GM23338 (cell line): ENCODE measurements at regions not wholly inside any gene's neighbourhood (a gene's known extent, or its start where the extent isn't known, plus 50 kb on each side); places are given as distances from the start of the nearest gene placed in this dataset.
A peak's percentile ranks its signal among the peaks of the same experiment; 100 is the strongest.

Source experiments
- ATAC-seq: fragments of 200-7000 bp; cut with Tn5 transposase; 3 replicates; pipeline ENCODE4 v1.9.1; 2020
- DNase-seq: peaks from one replicate; pipeline ENCODE4 v3.0.0-alpha.2; 2015; ENCODE audit warnings: low spot score
- H2AFZ ChIP-seq: fragments of 200-600 bp; sonication (generic); 2 replicates; pipeline ENCODE4 v1.8.0; 2016; ENCODE audit warnings: antibody characterized with exemption, mild to moderate bottlenecking, moderate library complexity
- H3F3A ChIP-seq: fragments of 200-600 bp; sonication (generic); replicated peaks from 2 replicates; pipeline ENCODE4 v1.8.0; 2017; ENCODE audit warnings: antibody characterized with exemption, mixed run types, low read depth
- H3K27ac ChIP-seq: fragments of 200-600 bp; sonication (generic); 2 replicates; pipeline ENCODE4 v1.6.1; 2016; ENCODE audit warnings: low read depth
- H3K27me3 ChIP-seq: fragments of 200-600 bp; sonication (generic); 2 replicates; pipeline ENCODE4 v1.8.0; 2016; ENCODE audit warnings: mild to moderate bottlenecking, mixed run types, moderate library complexity; ENCODE audit not compliant: insufficient read depth
- H3K36me3 ChIP-seq: fragments of 200-600 bp; sonication (generic); 2 replicates; pipeline ENCODE4 v1.8.0; 2016; ENCODE audit warnings: mild to moderate bottlenecking; ENCODE audit not compliant: insufficient read depth
- H3K4me1 ChIP-seq: fragments of 200-600 bp; sonication (generic); 2 replicates; pipeline ENCODE4 v1.8.0; 2016; ENCODE audit warnings: mild to moderate bottlenecking, moderate library complexity; ENCODE audit not compliant: insufficient read depth
- H3K4me2 ChIP-seq: fragments of 200-600 bp; sonication (generic); 2 replicates; pipeline ENCODE4 v1.7.1; 2017; ENCODE audit warnings: mixed run types
- H3K4me3 ChIP-seq: fragments of 200-600 bp; sonication (generic); 2 replicates; pipeline ENCODE4 v1.6.1; 2016; ENCODE audit warnings: mixed run types
- H3K79me2 ChIP-seq: fragments of 200-600 bp; sonication (generic); replicated peaks from 2 replicates; pipeline ENCODE4 v1.8.0; 2017; ENCODE audit warnings: mild to moderate bottlenecking; ENCODE audit not compliant: insufficient read depth
- H3K9me2 ChIP-seq: fragments of 200-600 bp; sonication (generic); 2 replicates; pipeline ENCODE4 v1.8.0; 2017; ENCODE audit not compliant: insufficient read depth
- H4K20me1 ChIP-seq: fragments of 200-600 bp; sonication (generic); replicated peaks from 2 replicates; pipeline ENCODE4 v1.8.0; 2017; ENCODE audit warnings: mild to moderate bottlenecking; ENCODE audit not compliant: insufficient read depth
- H3K27ac Mint-ChIP-seq: 2 replicates; pipeline ENCODE4 v1.8.0; 2020; ENCODE audit warnings: inconsistent platforms, mild to moderate bottlenecking, moderate library complexity, mixed read lengths
- H3K27me3 Mint-ChIP-seq: 3 replicates; pipeline ENCODE4 v1.8.0; 2022; ENCODE audit warnings: low read depth, mild to moderate bottlenecking, moderate library complexity, mixed read lengths, inconsistent platforms; ENCODE audit not compliant: insufficient read depth, poor library complexity
- H3K36me3 Mint-ChIP-seq: 3 replicates; pipeline ENCODE4 v1.8.0; 2021; ENCODE audit warnings: low read depth, mild to moderate bottlenecking, inconsistent platforms, moderate library complexity, mixed read lengths
- H3K4me1 Mint-ChIP-seq: 3 replicates; pipeline ENCODE4 v1.8.0; 2020; ENCODE audit warnings: mild to moderate bottlenecking, inconsistent platforms, mixed read lengths
- H3K4me3 Mint-ChIP-seq: 3 replicates; pipeline ENCODE4 v1.8.0; 2021; ENCODE audit warnings: moderate library complexity, mild to moderate bottlenecking, inconsistent platforms, mixed read lengths
- H3K9me3 Mint-ChIP-seq: 3 replicates; pipeline ENCODE4 v1.8.0; 2020; ENCODE audit warnings: moderate library complexity, mild to moderate bottlenecking, inconsistent platforms, mixed read lengths
- ETS1 ChIP-seq: IDR thresholded peaks from 2 replicates; pipeline ENCODE4 v1.6.1; 2016; ENCODE audit warnings: antibody characterized with exemption
- EZH2phosphoT487 ChIP-seq: fragments of 200-600 bp; sonication (generic); IDR thresholded peaks from one replicate; pipeline ENCODE4 v1.8.1; 2018; ENCODE audit warnings: antibody characterized with exemption; ENCODE audit not compliant: unreplicated experiment
- ZNF114 ChIP-seq: fragments of 250-450 bp; sonication (Bioruptor Pico); IDR thresholded peaks from 2 replicates; pipeline ENCODE4 v1.5.0; 2020; ENCODE audit warnings: mild to moderate bottlenecking, moderate library complexity
- ZNF331 ChIP-seq: fragments of 250-450 bp; sonication (Bioruptor Pico); IDR thresholded peaks from 2 replicates; pipeline ENCODE4 v1.5.0; 2020; ENCODE audit warnings: low read depth, mild to moderate bottlenecking, moderate library complexity
- ZNF462 ChIP-seq: fragments of 250-450 bp; sonication (Bioruptor Pico); IDR thresholded peaks from 2 replicates; pipeline ENCODE4 v1.5.0; 2020; ENCODE audit warnings: mild to moderate bottlenecking, moderate library complexity

- Mint-ChIP-seq H3K27me3 (peaks cover 9% of the 10 kb centered on the region), H3K4me3 (peak overlapping the region; percentile 92), H3K36me3 (no peaks in the 10 kb centered on the region), H3K27ac (no peak overlapping the region), H3K9me3 (no peaks in the 10 kb centered on the region), H3K4me1 (peaks cover 8% of the 10 kb centered on the region; the same call in 2 of the 3 replicates)
- ATAC-seq (no peak), DNase-seq (no peak)
- Histone ChIP-seq H3K4me3 (peak overlapping the region; percentile 88; the same call in 1 of the 2 replicates), H3F3A (no peaks in the 10 kb centered on the region), H3K4me2 (no peak overlapping the region), H3K79me2 (no peaks in the 10 kb centered on the region), H3K27me3 (no peaks in the 10 kb centered on the region), H3K36me3 (no peaks in the 10 kb centered on the region), H4K20me1 (no peaks in the 10 kb centered on the region), H3K27ac (no peak overlapping the region), H2AFZ (no peak overlapping the region), H3K4me1 (peaks cover 5% of the 10 kb centered on the region; the same call in 1 of the 2 replicates), H3K9me2 (no peaks in the 10 kb centered on the region)
- TF ChIP-seq ZNF114: no peak
- TF ChIP-seq ZNF331: no peak
- no peak for TF ChIP-seq ZNF462 (CRISPR knock-in tag)
- TF ChIP-seq ETS1: no peak
- no peak for TF ChIP-seq EZH2phosphoT487
These were observed 50.6 kb upstream of the STEAP1B start for GRCh38 chr7:22550514-22551030.
